Fibroblast of pulmonary artery (primary cell): ENCODE measurements at regions not wholly inside any gene's neighbourhood (a gene's known extent, or its start where the extent isn't known, plus 50 kb on each side); places are given as distances from the start of the nearest gene placed in this dataset.
A peak's percentile ranks its signal among the peaks of the same experiment; 100 is the strongest.

Experiments
- DNase-seq: peaks from one replicate; pipeline ENCODE4 v3.0.0-alpha.2; 2010; ENCODE audit warnings: low read depth
- H3K4me3 ChIP-seq: replicated peaks from 2 replicates; pipeline ENCODE4 v1.5.1; 2011; ENCODE audit warnings: low read depth, mild to moderate bottlenecking, control low read depth, low read length, moderate library complexity
- CTCF ChIP-seq: IDR thresholded peaks from 2 replicates; pipeline ENCODE4 v1.5.1; 2011; ENCODE audit warnings: mild to moderate bottlenecking, control low read depth, low read length, inconsistent platforms; ENCODE audit errors: missing control alignments

- TF ChIP-seq CTCF: peak; percentile 85
- peak; percentile 63 for DNase-seq
- H3K4me3 ChIP-seq: no peak overlapping the region
Measured at GRCh38 chr20:9912858-9913434, 74.1 kb upstream of the PAK5 start.

- TF ChIP-seq CTCF: no peak
- H3K4me3 ChIP-seq: no peak overlapping the region
- DNase-seq: no peak
Measured at GRCh38 chr20:9912290-9912689, 73.4 kb upstream of the PAK5 start.

GRCh38 chr20:9911519-9911918 is 72.6 kb upstream of the PAK5 start:
- no peak for TF ChIP-seq CTCF

GRCh38 chr20:9909167-9909566 is 70.3 kb upstream of the PAK5 start:
- DNase-seq: no peak
- no peak overlapping the region for H3K4me3 ChIP-seq
- TF ChIP-seq CTCF: no peak

More at GRCh38 chr20:9911519-9911918, 72.6 kb upstream of the PAK5 start:
- no peak overlapping the region for H3K4me3 ChIP-seq
- DNase-seq: no peak

- peak; percentile 51 for TF ChIP-seq CTCF
- peak; percentile 3 for DNase-seq
- no peak overlapping the region for H3K4me3 ChIP-seq
Measured at GRCh38 chr20:9903048-9903655, 64.3 kb upstream of the PAK5 start.

- no peak for TF ChIP-seq CTCF
- no peak overlapping the region for H3K4me3 ChIP-seq
- no peak for DNase-seq
Measured at GRCh38 chr20:9889270-9889981, 50.5 kb upstream of the PAK5 start.
